A673 (cell line): ENCODE measurements at regions not wholly inside any gene's neighbourhood (a gene's known extent, or its start where the extent isn't known, plus 50 kb on each side); places are given as distances from the start of the nearest gene placed in this dataset.

Source experiments
- BruUV-seq: library from RNA; stranded (reverse); fragments of 400-500 nt; replicated peaks from 2 replicates; lab custom pipeline; 2021; lab: Mats Ljungman, UMichigan
- CTCF ChIA-PET: fragments of 300-600 bp; sonication (Branson Sonifier 250); formaldehyde crosslinking; loops from one replicate; lab custom pipeline; 2022; ENCODE audit warnings: antibody characterized with exemption; lab: Charles Lee
- POLR2A ChIA-PET: fragments of 300-600 bp; sonication (Branson Sonifier 250); formaldehyde crosslinking; loops from one replicate; lab custom pipeline; 2022; ENCODE audit warnings: antibody characterized with exemption; ENCODE audit not compliant: low non-redundant PET; lab: Charles Lee
- DNase-seq: peaks from one replicate; pipeline ENCODE4 v3.0.0-alpha.2; 2015; ENCODE audit warnings: low spot score
- H3K27ac ChIP-seq: fragments of 200-600 bp; sonication (generic); 2 replicates; pipeline ENCODE4 v1.5.1; 2016; ENCODE audit warnings: mixed run types, low read depth, mild to moderate bottlenecking, mixed read lengths, antibody characterized with exemption, low read length; ENCODE audit not compliant: poor library complexity, severe bottlenecking
- H3K27me3 ChIP-seq: fragments of 200-600 bp; sonication (generic); replicated peaks from 2 replicates; pipeline ENCODE4 v1.6.1; 2017; ENCODE audit warnings: mixed run types, low read depth, mild to moderate bottlenecking, mixed read lengths, antibody characterized with exemption, low read length; ENCODE audit not compliant: insufficient read depth, poor library complexity
- H3K36me3 ChIP-seq: fragments of 200-600 bp; sonication (generic); 2 replicates; pipeline ENCODE4 v1.6.1; 2016; ENCODE audit warnings: mixed run types, mild to moderate bottlenecking, mixed read lengths, antibody characterized with exemption, low read length; ENCODE audit not compliant: insufficient read depth, poor library complexity, severe bottlenecking
- H3K4me1 ChIP-seq: fragments of 200-600 bp; sonication (generic); 2 replicates; pipeline ENCODE4 v1.6.1; 2017; ENCODE audit warnings: mixed run types, mild to moderate bottlenecking, mixed read lengths, antibody characterized with exemption, low read length; ENCODE audit not compliant: insufficient read depth, poor library complexity, severe bottlenecking
- H3K4me3 ChIP-seq: fragments of 200-600 bp; sonication (generic); 2 replicates; pipeline ENCODE4 v1.5.1; 2016; ENCODE audit warnings: low read depth, mixed run types, mild to moderate bottlenecking, mixed read lengths, low read length; ENCODE audit not compliant: poor library complexity, severe bottlenecking
- H3K9me3 ChIP-seq: fragments of 200-600 bp; sonication (generic); 2 replicates; pipeline ENCODE4 v1.6.1; 2016; ENCODE audit warnings: mixed run types, low read depth, mild to moderate bottlenecking, mixed read lengths, antibody characterized with exemption, low read length; ENCODE audit not compliant: poor library complexity, severe bottlenecking
- EZH2 ChIP-seq: fragments of 200-600 bp; sonication (generic); IDR thresholded peaks from 2 replicates; pipeline ENCODE4 v1.6.1; 2017; ENCODE audit warnings: borderline replicate concordance, low read depth, mild to moderate bottlenecking, mixed read lengths, antibody characterized with exemption, low read length; ENCODE audit not compliant: poor library complexity, severe bottlenecking
- intact Hi-C: fragments of 100-400 bp; cut with micrococcal nuclease; formaldehyde crosslinking; loops from one replicate; pipeline ENCODE4 v1.10.0; 2022; ENCODE audit not compliant: unreplicated experiment
- TF ChIP-seq, protein P1 (sequence below): fragments of 300-800, 200-600 bp; sonication (generic); conservative IDR thresholded peaks from 2 replicates; pipeline ENCODE4 v1.5.1; 2017; ENCODE audit warnings: low read depth, mild to moderate bottlenecking, antibody characterized with exemption, low read length, moderate library complexity, mixed read lengths

DNA sequence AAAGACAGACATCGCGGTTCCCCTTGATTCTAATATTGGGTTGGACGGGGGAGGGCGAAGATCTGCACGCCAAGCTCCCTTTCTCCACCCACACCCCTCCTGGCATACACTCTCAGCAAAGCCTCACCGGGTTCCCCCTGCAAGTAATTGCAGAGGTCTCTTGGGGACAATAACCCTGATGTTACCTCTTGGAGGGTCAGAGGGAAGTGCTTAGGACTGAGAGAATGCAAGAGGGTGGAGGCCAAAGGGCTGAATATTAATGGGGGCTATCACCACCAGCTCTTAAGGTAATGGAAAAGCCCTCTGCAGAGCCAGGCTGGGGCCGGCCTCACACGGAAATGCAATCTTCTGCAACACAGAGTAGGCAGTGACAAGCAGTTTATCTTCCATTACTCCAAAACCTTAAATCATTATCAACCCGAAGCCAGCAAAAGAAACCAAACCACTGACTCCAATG lies 344.1 kb upstream of the GATB start:
- H3K27me3 ChIP-seq = no peaks in the 10 kb centered on the region
- no peaks in the 10 kb centered on the region for H3K9me3 ChIP-seq
- no peaks in the 10 kb centered on the region for H3K36me3 ChIP-seq
- H3K4me3 ChIP-seq = no peak overlapping the region
- peak overlapping the region; percentile 42 for H3K27ac ChIP-seq
- peaks cover 11% of the 10 kb centered on the region for H3K4me1 ChIP-seq
- DNase-seq = no peak
- ChIA-PET CTCF (no interaction called here), POLR2A (no interaction called here)
- intact Hi-C loops = no loop called here
- no TSS peak for BruUV-seq
- TF ChIP-seq EZH2 = no peak
- TF ChIP-seq, protein P1, sequence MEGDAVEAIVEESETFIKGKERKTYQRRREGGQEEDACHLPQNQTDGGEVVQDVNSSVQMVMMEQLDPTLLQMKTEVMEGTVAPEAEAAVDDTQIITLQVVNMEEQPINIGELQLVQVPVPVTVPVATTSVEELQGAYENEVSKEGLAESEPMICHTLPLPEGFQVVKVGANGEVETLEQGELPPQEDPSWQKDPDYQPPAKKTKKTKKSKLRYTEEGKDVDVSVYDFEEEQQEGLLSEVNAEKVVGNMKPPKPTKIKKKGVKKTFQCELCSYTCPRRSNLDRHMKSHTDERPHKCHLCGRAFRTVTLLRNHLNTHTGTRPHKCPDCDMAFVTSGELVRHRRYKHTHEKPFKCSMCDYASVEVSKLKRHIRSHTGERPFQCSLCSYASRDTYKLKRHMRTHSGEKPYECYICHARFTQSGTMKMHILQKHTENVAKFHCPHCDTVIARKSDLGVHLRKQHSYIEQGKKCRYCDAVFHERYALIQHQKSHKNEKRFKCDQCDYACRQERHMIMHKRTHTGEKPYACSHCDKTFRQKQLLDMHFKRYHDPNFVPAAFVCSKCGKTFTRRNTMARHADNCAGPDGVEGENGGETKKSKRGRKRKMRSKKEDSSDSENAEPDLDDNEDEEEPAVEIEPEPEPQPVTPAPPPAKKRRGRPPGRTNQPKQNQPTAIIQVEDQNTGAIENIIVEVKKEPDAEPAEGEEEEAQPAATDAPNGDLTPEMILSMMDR = no peak

DNA sequence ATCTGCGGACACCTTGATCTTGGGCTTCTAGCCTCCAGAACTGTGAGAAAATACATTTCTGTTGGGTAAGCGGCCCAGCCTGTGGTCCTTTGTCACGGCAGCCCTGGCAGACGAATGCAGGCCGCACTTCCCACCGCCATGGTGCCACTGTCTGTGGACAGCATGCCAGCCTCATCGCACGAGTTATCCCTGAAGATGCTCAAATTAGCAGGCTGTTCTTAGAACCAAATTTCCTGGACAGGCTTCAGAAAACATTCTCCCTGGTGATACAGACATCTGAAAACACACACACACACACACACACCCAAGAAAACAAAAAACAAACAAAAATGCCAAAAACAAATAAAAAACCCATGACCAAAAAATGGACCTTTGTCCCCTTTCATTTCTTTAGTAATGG lies 343.5 kb upstream of the GATB start:
- POLR2A ChIA-PET = no interaction called here
- no peak for TF ChIP-seq EZH2
- TF ChIP-seq, protein P1 = no peak

DNA sequence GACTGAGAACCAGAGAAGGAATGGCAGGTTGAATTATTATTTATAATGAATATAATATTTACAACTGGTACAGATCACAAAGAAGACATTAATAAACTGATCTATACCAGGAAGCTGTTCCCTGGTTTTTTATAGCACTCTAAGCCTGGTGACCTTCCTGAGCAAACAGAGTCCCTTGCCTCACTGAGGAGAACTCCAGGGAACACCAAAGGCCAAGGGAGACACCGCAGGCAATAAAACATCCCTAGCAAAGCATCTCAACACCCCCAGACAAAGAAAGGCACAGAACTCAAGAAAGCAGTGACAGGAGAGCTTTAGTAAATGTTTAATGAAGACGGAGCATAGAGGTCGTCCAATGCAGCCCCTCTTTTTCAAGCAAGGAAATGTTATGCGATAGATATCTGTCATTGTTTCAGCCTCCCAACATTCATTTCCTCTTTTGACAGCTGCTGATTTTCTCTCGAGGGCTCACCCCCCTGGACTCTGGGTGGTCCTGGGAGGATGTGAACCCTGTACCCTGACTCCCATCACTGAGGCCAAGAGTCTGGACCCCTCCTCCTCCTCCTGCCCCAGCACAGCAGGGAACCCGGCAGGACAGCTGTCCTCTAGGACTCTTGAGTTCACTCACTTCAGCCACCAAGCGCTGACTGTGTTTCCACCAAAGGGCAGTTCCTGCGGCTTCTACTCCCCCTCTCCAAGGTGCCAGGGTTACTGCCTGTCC lies 342.5 kb upstream of the GATB start:
- CTCF ChIA-PET = no interaction called here
- Histone ChIP-seq H3K4me1 (no peaks in the 10 kb centered on the region), H3K4me3 (no peak overlapping the region), H3K9me3 (no peaks in the 10 kb centered on the region), H3K27ac (no peak overlapping the region), H3K27me3 (no peaks in the 10 kb centered on the region), H3K36me3 (no peaks in the 10 kb centered on the region)
- POLR2A ChIA-PET = no interaction called here
- no peak for DNase-seq
- TF ChIP-seq, protein P1 = no peak
- no peak for TF ChIP-seq EZH2
- intact Hi-C loops = no loop called here
- no TSS peak for BruUV-seq

More for the DNA sequence above, 343.5 kb upstream of the GATB start:
- DNase-seq = no peak
- H3K4me3 ChIP-seq = no peak overlapping the region
- H3K27me3 ChIP-seq = no peaks in the 10 kb centered on the region
- no TSS peak for BruUV-seq
- CTCF ChIA-PET = no interaction called here
- H3K9me3 ChIP-seq = no peaks in the 10 kb centered on the region
- H3K4me1 ChIP-seq = peaks cover 5% of the 10 kb centered on the region
- H3K27ac ChIP-seq = no peak overlapping the region
- intact Hi-C loops = no loop called here
- no peaks in the 10 kb centered on the region for H3K36me3 ChIP-seq
